AG10803 (cell line): ENCODE measurements at regions not wholly inside any gene's neighbourhood (a gene's known extent, or its start where the extent isn't known, plus 50 kb on each side); places are given as distances from the start of the nearest gene placed in this dataset.

Source experiments
- DNase-seq: peaks from one replicate; pipeline ENCODE4 v3.0.0; 2010; ENCODE audit warnings: low read depth
- H3K4me3 ChIP-seq: 2 replicates; pipeline ENCODE4 v1.5.1; 2011; ENCODE audit warnings: mild to moderate bottlenecking, low read length, control low read depth
- TF ChIP-seq, protein P1 (sequence below): conservative IDR thresholded peaks from 2 replicates; pipeline ENCODE4 v1.5.1; 2011; ENCODE audit warnings: mild to moderate bottlenecking, low read length, control low read depth, inconsistent platforms

DNA sequence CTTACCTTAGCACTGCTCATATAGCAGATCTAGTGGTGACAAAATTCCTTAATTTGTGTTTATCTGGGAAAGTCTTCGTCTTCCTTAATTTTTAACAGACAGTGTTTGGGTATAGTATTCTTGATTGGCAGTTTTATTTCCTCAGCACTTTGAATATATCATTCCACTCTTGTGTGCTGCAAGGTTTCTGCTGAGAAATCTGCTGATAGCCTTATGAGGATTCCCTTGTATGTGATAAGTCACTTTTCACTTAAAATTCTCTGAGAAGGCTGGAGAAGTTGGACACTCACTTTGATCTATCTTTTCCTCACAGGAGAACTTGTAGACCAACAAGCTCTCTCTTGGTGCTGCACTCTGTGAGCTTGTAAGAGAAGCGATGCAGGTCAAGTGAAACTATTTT, 306.1 kb upstream of the RTL1 start:
- DNase-seq, result no peak

DNA sequence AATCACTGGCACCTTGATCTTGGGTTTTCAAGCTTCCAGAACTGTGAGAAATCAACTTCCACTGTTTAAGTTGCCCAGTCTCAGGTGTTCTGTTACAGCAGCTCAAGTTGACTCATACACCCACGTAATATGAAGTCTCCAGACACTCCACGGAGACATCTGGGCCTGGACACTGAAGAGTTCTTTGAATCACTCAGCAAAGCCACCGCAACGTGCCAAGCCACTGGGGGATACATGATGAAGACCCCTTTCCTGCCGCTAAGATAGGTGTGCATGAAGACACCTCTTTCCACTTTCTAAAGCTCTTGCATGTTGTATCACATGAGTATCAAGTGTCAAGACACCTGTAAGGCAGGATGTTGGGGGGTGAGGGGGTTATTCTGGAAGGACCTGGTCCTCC, 311.7 kb upstream of the RTL1 start:
- TF ChIP-seq, protein P1, sequence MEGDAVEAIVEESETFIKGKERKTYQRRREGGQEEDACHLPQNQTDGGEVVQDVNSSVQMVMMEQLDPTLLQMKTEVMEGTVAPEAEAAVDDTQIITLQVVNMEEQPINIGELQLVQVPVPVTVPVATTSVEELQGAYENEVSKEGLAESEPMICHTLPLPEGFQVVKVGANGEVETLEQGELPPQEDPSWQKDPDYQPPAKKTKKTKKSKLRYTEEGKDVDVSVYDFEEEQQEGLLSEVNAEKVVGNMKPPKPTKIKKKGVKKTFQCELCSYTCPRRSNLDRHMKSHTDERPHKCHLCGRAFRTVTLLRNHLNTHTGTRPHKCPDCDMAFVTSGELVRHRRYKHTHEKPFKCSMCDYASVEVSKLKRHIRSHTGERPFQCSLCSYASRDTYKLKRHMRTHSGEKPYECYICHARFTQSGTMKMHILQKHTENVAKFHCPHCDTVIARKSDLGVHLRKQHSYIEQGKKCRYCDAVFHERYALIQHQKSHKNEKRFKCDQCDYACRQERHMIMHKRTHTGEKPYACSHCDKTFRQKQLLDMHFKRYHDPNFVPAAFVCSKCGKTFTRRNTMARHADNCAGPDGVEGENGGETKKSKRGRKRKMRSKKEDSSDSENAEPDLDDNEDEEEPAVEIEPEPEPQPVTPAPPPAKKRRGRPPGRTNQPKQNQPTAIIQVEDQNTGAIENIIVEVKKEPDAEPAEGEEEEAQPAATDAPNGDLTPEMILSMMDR, result no peak
- DNase-seq, result no peak
- H3K4me3 ChIP-seq, result no peak overlapping the region

More for the DNA sequence above, 306.1 kb upstream of the RTL1 start:
- TF ChIP-seq, protein P1, result no peak
- H3K4me3 ChIP-seq, result no peak overlapping the region

DNA sequence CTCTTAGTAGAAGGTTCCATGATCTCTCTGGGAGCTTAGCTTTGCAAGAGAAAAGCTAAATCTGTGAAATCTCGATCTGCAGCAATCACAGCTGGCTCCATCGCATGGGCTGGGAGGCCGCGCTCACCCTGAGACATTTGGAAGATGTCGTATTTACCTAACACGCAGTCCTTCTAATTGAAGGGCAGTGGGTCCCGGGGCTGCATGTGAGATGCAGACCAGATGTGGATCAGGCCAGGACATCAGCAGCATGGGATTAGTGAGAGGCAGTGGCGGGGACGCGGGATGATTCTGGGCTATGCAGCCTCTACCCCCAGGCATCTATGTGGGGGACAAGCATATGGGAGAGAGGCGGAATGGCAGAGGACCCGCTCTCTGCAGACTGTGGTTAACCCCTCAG, 312.4 kb upstream of the RTL1 start:
- H3K4me3 ChIP-seq, result no peak overlapping the region
- DNase-seq, result no peak
- TF ChIP-seq, protein P1, result no peak

DNA sequence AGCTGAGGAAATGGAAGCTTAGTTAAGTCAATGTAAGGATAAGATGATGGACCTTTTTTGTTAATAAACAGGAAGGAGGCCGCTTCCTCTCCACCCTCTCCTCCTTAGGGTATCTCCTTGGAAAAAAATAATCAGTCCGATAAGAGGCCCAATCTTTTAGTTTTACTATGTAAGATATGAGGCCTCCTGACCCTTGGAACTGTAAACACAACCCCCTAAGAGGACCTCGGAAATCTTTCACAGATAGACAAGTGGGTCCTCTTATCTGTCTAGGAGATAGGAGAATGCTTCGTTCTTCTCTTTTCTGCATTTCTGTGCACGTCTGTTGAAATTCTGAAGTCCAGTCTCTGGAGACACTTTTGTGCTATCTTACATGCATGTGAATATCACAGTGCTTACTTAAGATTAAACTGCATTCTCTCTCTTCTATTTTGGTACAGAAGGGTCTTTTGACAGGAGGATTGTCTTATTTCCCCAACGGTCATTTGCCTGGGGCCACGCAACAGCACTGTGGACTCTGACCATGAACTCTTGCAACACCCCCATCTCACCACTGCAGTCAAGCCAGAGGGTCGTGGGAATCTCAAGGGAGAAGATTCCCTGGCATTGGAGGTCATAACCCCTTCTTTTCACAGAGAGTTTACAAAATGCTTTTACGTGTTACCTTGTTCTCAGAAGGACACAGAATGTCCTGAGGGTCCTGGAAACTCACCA, 313.0 kb upstream of the RTL1 start:
- TF ChIP-seq, protein P1, result no peak
- H3K4me3 ChIP-seq, result no peak overlapping the region
- no peak for DNase-seq

DNA sequence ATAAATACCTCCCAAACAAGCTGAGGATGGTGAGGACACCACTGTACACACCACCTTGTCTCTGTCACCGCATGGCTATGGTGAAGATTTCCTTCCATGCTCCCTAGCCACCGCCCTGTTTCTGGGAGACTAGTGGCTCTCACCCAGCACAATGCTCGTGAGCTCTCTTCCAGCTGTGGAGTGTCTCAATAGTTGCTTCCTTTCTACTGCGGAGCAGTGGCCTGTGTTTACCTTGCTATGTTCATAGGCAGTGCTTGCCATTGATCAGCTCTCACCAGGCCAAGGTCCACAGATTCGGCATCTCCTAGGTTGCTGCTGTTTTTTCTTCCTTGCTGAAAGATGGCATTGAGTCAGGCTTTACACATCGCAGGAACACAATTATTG, 313.6 kb upstream of the RTL1 start:
- TF ChIP-seq, protein P1, result no peak
- H3K4me3 ChIP-seq, result no peak overlapping the region
- DNase-seq, result no peak

DNA sequence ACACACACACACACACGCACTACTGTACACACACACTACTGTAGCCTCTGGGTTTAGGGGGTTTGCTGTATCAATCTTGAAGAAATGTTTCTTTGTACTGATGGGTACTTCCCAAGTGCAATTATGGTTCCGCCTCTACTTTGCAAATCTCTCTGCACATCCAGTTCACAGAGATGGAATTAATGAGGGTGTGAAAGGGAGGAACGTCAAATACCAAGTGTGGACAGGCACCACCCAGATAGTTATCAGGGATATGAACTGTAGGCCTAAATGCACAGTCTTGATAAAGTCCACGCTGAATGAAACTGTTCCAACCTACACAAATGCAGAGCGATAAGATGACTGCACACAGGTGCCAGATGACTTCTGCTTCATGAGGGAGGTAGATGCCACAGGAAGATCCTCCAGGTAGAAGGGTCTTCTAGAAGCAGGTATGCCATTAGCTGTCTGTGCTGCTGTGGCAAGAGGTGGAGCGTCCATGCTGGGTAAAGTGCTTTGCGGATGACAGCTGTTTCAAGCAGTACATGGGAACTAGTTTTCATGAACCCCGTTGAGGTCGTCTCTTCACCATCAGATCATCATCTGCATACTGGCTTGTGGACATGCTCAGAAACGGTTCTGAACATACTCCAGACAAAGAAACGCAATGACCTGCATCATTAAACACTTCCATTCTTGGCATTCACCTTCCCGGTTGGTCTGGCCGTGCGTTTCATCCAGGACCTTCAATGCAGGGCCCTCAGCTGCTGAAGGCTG, 314.3 kb upstream of the RTL1 start:
- H3K4me3 ChIP-seq, result no peak overlapping the region
- TF ChIP-seq, protein P1, result no peak
- DNase-seq, result no peak
